HG03280 (cell line): ENCODE measurements at regions not wholly inside any gene's neighbourhood (a gene's known extent, or its start where the extent isn't known, plus 50 kb on each side); places are given as distances from the start of the nearest gene placed in this dataset.

Experiments
- ATAC-seq: cut with Tn5 transposase; IDR thresholded peaks from one replicate; pipeline ENCODE4 v1.9.1; 2021; ENCODE audit warnings: mild to moderate bottlenecking, moderate library complexity; ENCODE audit not compliant: unreplicated experiment

DNA sequence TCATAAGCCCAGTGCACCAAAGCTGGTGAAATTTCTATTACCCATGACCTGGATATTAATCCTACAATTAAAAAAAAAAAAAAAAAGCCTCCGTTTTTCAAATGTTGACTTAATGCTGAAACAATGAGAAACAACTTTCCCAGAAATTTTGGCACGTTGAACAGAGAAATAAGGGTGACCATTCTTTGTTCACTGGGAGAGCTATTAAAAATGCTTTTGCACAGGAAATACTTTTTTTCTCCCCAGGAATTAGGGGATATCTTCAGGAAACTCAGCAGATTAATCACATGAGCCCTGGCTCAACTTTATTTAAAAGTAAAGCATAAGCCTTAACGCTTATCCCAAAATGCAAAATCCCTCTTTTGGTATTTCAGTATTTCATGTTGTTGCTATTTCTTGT, 54.8 kb upstream of the FLRT2 start:
- no peak for ATAC-seq

DNA sequence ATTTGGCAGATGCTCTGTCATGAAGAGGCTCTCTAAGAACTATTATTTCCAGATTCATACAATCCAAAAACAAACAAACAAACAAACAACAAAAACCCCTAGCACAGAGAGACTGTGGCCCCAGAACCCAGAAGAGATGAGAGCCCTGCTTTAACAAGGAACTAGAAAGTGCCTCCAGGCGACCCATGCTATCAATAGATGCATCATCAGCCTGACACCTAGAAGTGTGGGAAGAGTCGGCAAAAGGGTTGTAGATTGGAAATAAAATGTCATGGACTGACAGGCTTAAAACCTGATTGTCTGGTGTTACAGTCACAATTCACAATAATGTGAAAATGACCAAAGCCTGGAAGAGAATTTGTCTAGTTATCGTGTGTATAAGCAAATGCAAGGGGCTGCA, 50.6 kb upstream of the FLRT2 start:
- ATAC-seq, result no peak

GRCh38 chr14:85479771-85480170, 50.2 kb upstream of the FLRT2 start:
- ATAC-seq, result no peak
